HL-60 (cell line): ENCODE measurements at regions not wholly inside any gene's neighbourhood (a gene's known extent, or its start where the extent isn't known, plus 50 kb on each side); places are given as distances from the start of the nearest gene placed in this dataset.

Experiments used
- GABPA ChIP-seq: IDR thresholded peaks from 2 replicates; pipeline ENCODE4 v1.6.1; 2012; ENCODE audit warnings: low read depth
- POLR2AphosphoS5 ChIP-seq: IDR thresholded peaks from 2 replicates; pipeline ENCODE4 v1.6.1; 2012; ENCODE audit warnings: low read depth
- SPI1 ChIP-seq: IDR thresholded peaks from 2 replicates; pipeline ENCODE4 v1.6.1; 2012; ENCODE audit warnings: low read depth, mild to moderate bottlenecking, borderline replicate concordance
- TF ChIP-seq, protein P1 (sequence below): IDR thresholded peaks from one replicate; pipeline ENCODE4 v1.5.1; 2011; ENCODE audit warnings: low read length, control low read depth, inconsistent platforms; ENCODE audit not compliant: insufficient read depth
- TF ChIP-seq, protein P2 (sequence below): IDR thresholded peaks from 2 replicates; pipeline ENCODE4 v1.6.1; 2012; ENCODE audit warnings: low read depth; ENCODE audit not compliant: insufficient replicate concordance

DNA sequence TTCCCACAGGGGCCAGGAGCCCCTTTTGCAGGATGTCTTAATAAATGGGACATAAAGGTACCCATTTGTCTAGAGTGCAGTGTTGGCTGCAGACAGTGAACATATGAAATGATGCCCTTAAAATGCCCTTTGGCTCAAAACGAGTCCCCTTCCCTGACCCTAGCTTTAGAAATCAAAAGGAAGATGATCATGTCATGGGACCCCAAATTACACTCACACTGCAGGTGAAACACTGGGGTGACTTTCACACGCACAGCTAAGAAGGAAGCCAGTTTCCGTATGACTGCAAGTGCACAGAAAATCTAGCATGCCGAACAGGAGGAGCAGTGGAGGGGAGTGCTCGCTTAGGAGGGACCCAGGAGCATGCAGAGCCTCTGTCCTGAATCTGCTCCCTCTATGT, 154.5 kb upstream of the KLF14 start:
- TF ChIP-seq, protein P1, sequence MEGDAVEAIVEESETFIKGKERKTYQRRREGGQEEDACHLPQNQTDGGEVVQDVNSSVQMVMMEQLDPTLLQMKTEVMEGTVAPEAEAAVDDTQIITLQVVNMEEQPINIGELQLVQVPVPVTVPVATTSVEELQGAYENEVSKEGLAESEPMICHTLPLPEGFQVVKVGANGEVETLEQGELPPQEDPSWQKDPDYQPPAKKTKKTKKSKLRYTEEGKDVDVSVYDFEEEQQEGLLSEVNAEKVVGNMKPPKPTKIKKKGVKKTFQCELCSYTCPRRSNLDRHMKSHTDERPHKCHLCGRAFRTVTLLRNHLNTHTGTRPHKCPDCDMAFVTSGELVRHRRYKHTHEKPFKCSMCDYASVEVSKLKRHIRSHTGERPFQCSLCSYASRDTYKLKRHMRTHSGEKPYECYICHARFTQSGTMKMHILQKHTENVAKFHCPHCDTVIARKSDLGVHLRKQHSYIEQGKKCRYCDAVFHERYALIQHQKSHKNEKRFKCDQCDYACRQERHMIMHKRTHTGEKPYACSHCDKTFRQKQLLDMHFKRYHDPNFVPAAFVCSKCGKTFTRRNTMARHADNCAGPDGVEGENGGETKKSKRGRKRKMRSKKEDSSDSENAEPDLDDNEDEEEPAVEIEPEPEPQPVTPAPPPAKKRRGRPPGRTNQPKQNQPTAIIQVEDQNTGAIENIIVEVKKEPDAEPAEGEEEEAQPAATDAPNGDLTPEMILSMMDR, result no peak
- TF ChIP-seq POLR2AphosphoS5 (no peak), SPI1 (no peak), GABPA (no peak)
- TF ChIP-seq, protein P2, sequence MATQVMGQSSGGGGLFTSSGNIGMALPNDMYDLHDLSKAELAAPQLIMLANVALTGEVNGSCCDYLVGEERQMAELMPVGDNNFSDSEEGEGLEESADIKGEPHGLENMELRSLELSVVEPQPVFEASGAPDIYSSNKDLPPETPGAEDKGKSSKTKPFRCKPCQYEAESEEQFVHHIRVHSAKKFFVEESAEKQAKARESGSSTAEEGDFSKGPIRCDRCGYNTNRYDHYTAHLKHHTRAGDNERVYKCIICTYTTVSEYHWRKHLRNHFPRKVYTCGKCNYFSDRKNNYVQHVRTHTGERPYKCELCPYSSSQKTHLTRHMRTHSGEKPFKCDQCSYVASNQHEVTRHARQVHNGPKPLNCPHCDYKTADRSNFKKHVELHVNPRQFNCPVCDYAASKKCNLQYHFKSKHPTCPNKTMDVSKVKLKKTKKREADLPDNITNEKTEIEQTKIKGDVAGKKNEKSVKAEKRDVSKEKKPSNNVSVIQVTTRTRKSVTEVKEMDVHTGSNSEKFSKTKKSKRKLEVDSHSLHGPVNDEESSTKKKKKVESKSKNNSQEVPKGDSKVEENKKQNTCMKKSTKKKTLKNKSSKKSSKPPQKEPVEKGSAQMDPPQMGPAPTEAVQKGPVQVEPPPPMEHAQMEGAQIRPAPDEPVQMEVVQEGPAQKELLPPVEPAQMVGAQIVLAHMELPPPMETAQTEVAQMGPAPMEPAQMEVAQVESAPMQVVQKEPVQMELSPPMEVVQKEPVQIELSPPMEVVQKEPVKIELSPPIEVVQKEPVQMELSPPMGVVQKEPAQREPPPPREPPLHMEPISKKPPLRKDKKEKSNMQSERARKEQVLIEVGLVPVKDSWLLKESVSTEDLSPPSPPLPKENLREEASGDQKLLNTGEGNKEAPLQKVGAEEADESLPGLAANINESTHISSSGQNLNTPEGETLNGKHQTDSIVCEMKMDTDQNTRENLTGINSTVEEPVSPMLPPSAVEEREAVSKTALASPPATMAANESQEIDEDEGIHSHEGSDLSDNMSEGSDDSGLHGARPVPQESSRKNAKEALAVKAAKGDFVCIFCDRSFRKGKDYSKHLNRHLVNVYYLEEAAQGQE, result no peak
